K562 (cell line): ENCODE measurements at regions not wholly inside any gene's neighbourhood (a gene's known extent, or its start where the extent isn't known, plus 50 kb on each side); places are given as distances from the start of the nearest gene placed in this dataset.

Experiments used
- BACH1 ChIP-seq: fragments of 200-800 bp; sonication (Bioruptor generic); IDR thresholded peaks from 2 replicates; pipeline ENCODE4 v1.6.1; 2016; ENCODE audit warnings: missing genetic modification characterization, missing compliant biosample characterization
- CEBPG ChIP-seq, 3 experiments: fragments of 200-800 bp in 1 of 3; sonication (Bioruptor generic) in 1 of 3; sonication (generic) in 1 of 3; formaldehyde crosslinking in 1 of 3; IDR thresholded peaks in 2 of 3; conservative IDR thresholded peaks in 1 of 3; 2 replicates each; pipeline versions ENCODE4 v1.6.1 to v1.8.0; 2016 to 2022; ENCODE audit warnings: missing compliant biosample characterization in 2 of 3, missing genetic modification characterization in 2 of 3, mild to moderate bottlenecking in 1 of 3, missing genetic modification reagents in 1 of 3
- CREB3 ChIP-seq: fragments of 450-650 bp; conservative IDR thresholded peaks from 2 replicates; pipeline ENCODE4 v1.6.1; 2016; ENCODE audit warnings: missing genetic modification characterization, low read depth, mild to moderate bottlenecking, missing compliant biosample characterization, moderate library complexity
- CUX1 ChIP-seq: fragments of 200-800 bp; sonication (Bioruptor generic); IDR thresholded peaks from 2 replicates; pipeline ENCODE4 v1.6.1; 2016; ENCODE audit warnings: missing genetic modification characterization, missing compliant biosample characterization
- FOXA3 ChIP-seq, 2 experiments: fragments of 450-650 bp in 1 of 2; sonication (generic) in 1 of 2; formaldehyde crosslinking; IDR thresholded peaks in 1 of 2; conservative IDR thresholded peaks in 1 of 2; 2 replicates each; pipeline versions ENCODE4 v1.4.0 to v1.8.0; 2020 to 2022; ENCODE audit warnings: mild to moderate bottlenecking in 2 of 2, missing genetic modification reagents in 1 of 2
- MEIS2 ChIP-seq: fragments of 450-650 bp; IDR thresholded peaks from 2 replicates; pipeline ENCODE4 v1.6.1; 2014; ENCODE audit warnings: mild to moderate bottlenecking; ENCODE audit not compliant: partially characterized antibody
- MYBL2 ChIP-seq, 2 experiments: fragments of 450-650 bp in 1 of 2; sonication (generic) in 1 of 2; formaldehyde crosslinking in 1 of 2; IDR thresholded peaks; 2 replicates each; pipeline versions ENCODE4 v1.6.1 to v1.8.1; 2017 to 2022; ENCODE audit warnings: borderline replicate concordance in 1 of 2, inconsistent platforms in 1 of 2, low read depth in 1 of 2, mild to moderate bottlenecking in 1 of 2, missing genetic modification reagents in 1 of 2, moderate library complexity in 1 of 2
- NFATC3 ChIP-seq: fragments of 450-650 bp; IDR thresholded peaks from 2 replicates; pipeline ENCODE4 v1.6.1; 2017; ENCODE audit warnings: mild to moderate bottlenecking
- POLR2A ChIP-seq: fragments of 450-650 bp; conservative IDR thresholded peaks from 2 replicates; pipeline ENCODE4 v1.6.1; 2016
- STAT5B ChIP-seq: fragments of 250-450 bp; sonication (Bioruptor Pico); IDR thresholded peaks from 2 replicates; pipeline ENCODE4 v1.8.0; 2021; ENCODE audit warnings: mild to moderate bottlenecking, inconsistent platforms
- TAF1 ChIP-seq: IDR thresholded peaks from 2 replicates; pipeline ENCODE4 v1.6.1; 2011; ENCODE audit warnings: mild to moderate bottlenecking, low read length, moderate library complexity; ENCODE audit not compliant: insufficient read depth, control insufficient read depth, severe bottlenecking; ENCODE audit errors: extremely low read depth
- ZHX1 ChIP-seq: fragments of 150-350 bp; conservative IDR thresholded peaks from 2 replicates; pipeline ENCODE4 v1.6.1; 2014; ENCODE audit warnings: low read length

GRCh38 chr22:48376428-48376827 is 1451.2 kb downstream of the BRD1 start:
- TF ChIP-seq MEIS2 (no peak), STAT5B (CRISPR knock-in tag) (no peak), TAF1 (no peak), MYBL2 (IDR thresholded peaks at IDR 0.05; ENCODE audit: low read depth) (no peak), MYBL2 (CRISPR knock-in tag; IDR thresholded peaks at IDR 0.05; ENCODE audit: borderline replicate concordance) (no peak), BACH1 (no peak), CUX1 (no peak), FOXA3 (CRISPR knock-in tag; conservative IDR thresholded peaks at IDR 0.05 in 1 of 2, IDR thresholded peaks at IDR 0.05 in 1 of 2) (no peak), NFATC3 (no peak), POLR2A (no peak), CEBPG (CRISPR knock-in tag; IDR thresholded peaks at IDR 0.05) (no peak), CEBPG (tag; conservative IDR thresholded peaks at IDR 0.05 in 1 of 2, IDR thresholded peaks at IDR 0.05 in 1 of 2) (no peak), ZHX1 (no peak), CREB3 (tag) (no peak)
